Uterus (tissue), 2 donors: ENCODE measurements at regions not wholly inside any gene's neighbourhood (a gene's known extent, or its start where the extent isn't known, plus 50 kb on each side); places are given as distances from the start of the nearest gene placed in this dataset.

Experiments
- POLR2A ChIP-seq, 2 donors: fragments of 450-650 bp; IDR thresholded peaks; one replicate each; pipeline ENCODE4 v1.6.1; 2016; ENCODE audit warnings: antibody characterized with exemption in 2 of 2, mild to moderate bottlenecking in 1 of 2, moderate library complexity in 1 of 2
- TF ChIP-seq, protein P1 (sequence below), 4 experiments: fragments of 200-600 bp in 2 of 4; fragments of 450-650 bp in 2 of 4; sonication (generic) in 2 of 4; IDR thresholded peaks; one replicate each; pipeline ENCODE4 v1.5.1; 2016 to 2019; ENCODE audit warnings: antibody characterized with exemption in 4 of 4, mild to moderate bottlenecking in 2 of 4, moderate library complexity in 1 of 4

DNA sequence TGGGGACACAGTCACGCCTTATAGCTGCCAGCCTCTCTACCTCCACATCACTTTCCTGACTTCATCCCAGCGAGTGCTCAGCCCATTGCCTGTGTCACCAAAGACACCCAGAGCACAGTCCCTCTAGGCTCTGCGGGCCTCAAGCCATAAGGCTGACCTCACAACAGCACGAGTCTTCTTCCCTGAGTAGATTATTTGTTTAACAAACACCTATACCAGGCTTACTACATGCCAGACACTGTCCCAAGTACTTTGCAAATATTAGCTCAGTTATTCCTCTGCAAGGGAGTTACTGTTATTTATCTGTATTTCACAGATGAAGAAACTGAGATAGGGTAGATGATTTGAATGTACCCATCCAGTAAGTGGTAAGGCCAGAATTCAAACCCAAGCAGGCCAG, 504.3 kb downstream of the COG6 start:
- TF ChIP-seq POLR2A (IDR thresholded peaks at IDR 0.05): no peak
- TF ChIP-seq, protein P1, sequence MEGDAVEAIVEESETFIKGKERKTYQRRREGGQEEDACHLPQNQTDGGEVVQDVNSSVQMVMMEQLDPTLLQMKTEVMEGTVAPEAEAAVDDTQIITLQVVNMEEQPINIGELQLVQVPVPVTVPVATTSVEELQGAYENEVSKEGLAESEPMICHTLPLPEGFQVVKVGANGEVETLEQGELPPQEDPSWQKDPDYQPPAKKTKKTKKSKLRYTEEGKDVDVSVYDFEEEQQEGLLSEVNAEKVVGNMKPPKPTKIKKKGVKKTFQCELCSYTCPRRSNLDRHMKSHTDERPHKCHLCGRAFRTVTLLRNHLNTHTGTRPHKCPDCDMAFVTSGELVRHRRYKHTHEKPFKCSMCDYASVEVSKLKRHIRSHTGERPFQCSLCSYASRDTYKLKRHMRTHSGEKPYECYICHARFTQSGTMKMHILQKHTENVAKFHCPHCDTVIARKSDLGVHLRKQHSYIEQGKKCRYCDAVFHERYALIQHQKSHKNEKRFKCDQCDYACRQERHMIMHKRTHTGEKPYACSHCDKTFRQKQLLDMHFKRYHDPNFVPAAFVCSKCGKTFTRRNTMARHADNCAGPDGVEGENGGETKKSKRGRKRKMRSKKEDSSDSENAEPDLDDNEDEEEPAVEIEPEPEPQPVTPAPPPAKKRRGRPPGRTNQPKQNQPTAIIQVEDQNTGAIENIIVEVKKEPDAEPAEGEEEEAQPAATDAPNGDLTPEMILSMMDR (IDR thresholded peaks at IDR 0.05): no peak
